HG03565 (cell line): ENCODE measurements at regions not wholly inside any gene's neighbourhood (a gene's known extent, or its start where the extent isn't known, plus 50 kb on each side); places are given as distances from the start of the nearest gene placed in this dataset.
A peak's percentile ranks its signal among the peaks of the same experiment; 100 is the strongest.
"Not testable (repeated sequence)": the region's sequence is repeated elsewhere in the genome, so short reads cannot be mapped to it uniquely, and the experiment has no call there.

Experiments
- ATAC-seq: cut with Tn5 transposase; IDR thresholded peaks from one replicate; pipeline ENCODE4 v1.9.1; 2021; ENCODE audit warnings: mild to moderate bottlenecking, moderate library complexity; ENCODE audit not compliant: unreplicated experiment

DNA sequence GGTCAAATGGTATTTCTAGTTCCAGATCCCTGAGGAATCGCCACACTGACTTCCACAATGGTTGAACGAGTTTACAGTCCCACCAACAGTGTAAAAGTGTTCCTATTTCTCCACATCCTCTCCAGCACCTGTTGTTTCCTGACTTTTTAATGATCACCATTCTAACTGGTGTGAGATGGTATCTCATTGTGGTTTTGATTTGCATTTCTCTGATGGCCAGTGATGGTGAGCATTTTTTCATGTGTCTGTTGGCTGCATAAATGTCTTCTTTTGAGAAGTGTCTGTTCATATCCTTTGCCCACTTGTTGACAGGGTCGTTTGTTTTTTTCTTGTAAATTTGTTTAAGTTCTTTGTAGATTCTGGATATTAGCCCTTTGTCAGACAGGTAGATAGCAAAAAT, 269.9 kb upstream of the NREP start:
- ATAC-seq: not testable (repeated sequence)

- ATAC-seq: peak; percentile 56
Observed at GRCh38 chr5:112025757-112026156, 268.8 kb upstream of the NREP start.

- ATAC-seq: no peak
Observed at GRCh38 chr5:112024769-112025168, 267.8 kb upstream of the NREP start.

DNA sequence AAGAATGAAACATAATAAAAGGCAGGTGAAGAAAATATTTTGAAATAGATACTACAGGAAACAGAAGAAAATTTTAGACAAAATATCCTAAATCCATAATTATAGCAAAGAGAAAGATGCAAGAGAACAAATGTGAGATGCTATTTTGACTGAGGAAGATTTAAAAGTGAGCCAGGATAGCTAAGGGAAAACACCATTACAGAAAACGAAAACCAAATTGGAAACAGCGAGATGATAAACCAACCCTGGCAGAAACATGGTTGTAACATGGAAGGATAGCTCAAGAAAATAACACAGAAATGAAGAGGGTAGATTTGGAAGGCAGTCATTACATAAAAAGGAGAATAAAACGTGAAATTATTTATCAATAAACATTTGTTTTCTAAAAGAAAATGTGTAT, 267.2 kb upstream of the NREP start:
- ATAC-seq: no peak

- ATAC-seq: no peak
Observed at GRCh38 chr5:112023766-112024165, 266.8 kb upstream of the NREP start.

- no peak for ATAC-seq
Observed at GRCh38 chr5:112018846-112019245, 261.9 kb upstream of the NREP start.

DNA sequence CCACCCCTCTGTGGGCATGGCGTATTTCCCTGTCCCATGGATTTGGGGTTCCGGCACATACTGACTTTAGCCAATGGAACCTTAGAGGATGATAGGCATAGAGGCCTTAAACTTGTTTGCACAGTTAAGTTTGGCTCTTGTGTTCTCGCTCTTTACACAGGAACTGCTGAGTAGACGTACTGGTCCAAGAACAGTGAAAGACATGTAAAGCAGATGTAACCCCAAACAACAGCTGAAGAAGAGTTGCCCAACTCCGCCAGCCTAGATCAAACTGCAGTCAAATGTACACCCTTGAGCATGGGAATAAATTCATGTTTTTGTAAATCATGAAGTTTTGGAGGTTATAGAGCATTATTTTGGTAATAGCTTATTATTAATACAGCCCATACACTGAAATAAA, 260.0 kb upstream of the NREP start:
- ATAC-seq: no peak

DNA sequence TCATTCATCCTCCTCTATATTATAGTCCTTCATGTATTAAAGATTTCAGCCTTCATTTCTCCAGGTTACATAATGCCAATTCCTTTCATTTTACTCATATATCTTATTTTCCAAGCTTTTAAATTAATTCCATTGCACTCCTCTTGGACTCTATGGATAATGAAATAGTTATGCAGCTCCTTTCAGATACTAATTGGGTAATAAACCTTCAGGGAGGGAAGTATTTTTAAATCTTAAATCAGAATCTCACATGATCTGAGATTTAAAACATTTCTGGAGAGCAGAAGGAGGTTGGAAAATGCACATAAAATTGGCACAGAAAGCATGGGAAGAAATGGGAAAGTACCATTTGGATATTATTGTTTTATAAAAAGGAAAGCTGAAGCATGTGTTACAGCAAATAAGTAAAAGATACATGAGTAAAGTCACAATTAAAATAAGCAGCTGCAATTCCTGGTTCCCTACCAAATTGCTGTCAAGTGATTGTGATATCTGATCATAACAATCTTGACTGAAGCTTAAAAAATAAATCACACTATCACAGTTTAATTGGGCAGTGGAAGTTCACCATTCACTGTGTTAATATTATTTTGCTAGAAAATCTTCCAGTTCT, 257.9 kb upstream of the NREP start:
- ATAC-seq: no peak

DNA sequence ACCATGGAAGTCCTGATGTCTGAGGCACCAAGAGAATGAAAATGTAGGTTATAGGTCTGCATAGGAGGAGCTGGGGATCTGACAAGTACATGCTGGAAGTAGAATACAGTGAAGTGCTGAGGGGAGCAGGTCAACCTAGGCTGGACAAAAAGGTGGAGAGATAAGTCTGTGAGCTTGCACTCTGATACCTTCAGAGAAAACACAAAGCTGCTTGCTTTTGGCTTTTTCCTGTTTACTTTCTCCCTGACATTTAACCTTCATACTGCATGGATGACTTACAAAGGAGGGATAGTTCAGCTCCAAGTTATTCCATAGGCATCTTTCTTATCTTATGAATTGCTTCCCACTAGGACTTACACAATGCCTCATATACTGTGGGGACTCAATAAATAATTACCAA, 256.7 kb upstream of the NREP start:
- ATAC-seq: no peak

GRCh38 chr5:112012104-112012503, 255.1 kb upstream of the NREP start:
- ATAC-seq: no peak

GRCh38 chr5:112010475-112010874, 253.5 kb upstream of the NREP start:
- ATAC-seq: no peak

- ATAC-seq: no peak
Observed at GRCh38 chr5:112006721-112007120, 249.7 kb upstream of the NREP start.

DNA sequence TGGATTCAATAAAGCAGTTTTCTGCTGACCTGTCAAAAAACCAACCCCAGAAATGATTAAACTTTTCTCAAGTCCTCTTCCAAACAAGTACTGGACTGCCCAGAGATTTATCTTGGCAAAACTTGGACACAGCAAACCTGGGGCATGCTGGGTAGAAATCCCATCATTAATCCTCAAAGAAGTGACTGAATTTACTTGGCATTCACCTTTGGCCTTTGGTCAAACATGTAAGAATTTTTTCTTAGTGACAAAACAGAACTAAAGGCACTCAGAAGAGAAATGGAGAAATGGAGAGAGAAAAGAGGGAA, 248.6 kb upstream of the NREP start:
- no peak for ATAC-seq

GRCh38 chr5:112004867-112005622, 248.1 kb upstream of the NREP start:
- peak; percentile 85 for ATAC-seq

DNA sequence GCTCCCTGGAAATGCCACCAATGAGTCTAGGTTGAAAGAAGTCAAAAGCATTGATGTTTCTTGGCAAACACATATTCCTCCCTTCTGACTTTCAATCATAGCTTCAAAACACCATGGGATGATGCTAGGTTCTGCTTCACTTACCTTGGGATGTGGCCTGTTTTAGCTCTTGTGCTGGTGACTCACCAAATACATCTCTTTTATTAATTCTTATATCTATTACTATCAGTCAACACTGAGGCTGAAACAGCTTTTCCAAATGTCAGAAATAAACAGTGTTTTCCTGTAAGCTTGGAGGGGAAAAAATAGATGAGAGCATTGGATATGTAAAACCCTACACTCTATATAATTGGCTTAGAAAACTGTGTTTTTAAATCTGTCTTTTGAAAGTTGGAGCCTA, 245.4 kb upstream of the NREP start:
- ATAC-seq: no peak

DNA sequence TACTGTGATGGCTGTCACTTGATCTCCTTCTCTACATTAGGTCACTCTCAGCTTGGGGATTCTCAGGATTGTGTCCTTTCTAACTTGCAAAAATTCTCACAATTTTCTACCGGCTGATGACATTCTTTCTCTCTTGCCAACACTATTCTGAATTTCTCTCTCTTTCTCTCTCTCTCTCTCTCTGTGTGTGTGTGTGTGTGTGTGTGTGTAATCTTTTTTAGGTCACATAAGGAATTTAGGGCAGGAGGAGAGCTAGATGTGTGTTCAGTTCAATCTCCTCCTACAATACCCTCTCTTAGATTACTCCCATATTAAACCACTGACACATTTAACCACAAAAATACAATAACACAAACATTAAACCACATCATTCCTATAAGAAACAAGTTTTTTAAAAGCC, 242.3 kb upstream of the NREP start:
- ATAC-seq: no peak

- ATAC-seq: no peak
Observed at GRCh38 chr5:111998871-111999270, 241.9 kb upstream of the NREP start.

DNA sequence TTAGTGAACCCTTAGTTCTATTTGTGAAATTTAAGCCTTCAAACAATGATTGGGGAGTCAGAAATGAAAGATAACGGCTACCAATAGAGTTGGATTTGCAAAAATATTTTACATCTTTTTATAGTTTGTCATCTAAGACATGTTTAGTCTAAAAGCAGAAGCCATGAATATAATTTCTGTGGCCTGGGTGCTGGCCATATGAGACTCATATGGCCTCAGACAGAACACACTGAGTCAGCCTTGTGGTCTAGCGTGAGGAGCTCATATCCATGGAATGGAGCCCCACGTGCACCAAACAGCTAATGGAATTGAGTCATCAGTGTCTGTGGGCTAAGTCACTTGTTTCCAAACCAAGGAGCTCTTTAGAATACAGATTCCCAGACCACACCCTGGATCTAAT, 240.7 kb upstream of the NREP start:
- no peak for ATAC-seq

- ATAC-seq: no peak
Observed at GRCh38 chr5:111997308-111997707, 240.3 kb upstream of the NREP start.

DNA sequence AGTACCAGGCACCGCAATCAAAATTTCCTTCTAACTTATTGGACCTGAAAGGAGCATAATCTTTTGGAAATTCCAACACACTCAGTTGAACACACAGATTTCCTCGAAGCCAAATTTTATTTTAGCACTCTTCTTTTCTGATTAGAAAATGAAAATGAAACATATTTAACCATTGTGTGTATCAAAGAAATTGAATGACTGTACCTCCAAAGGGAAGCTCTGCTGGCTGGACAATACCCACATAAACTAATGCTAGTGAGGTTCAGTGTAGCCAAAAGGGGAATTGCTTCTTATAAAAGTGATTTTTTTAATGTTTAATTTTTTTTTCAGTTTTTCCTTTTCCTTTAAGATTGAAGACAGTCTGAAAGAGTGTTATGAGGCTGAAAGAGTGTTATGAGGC, 239.6 kb upstream of the NREP start:
- no peak for ATAC-seq

DNA sequence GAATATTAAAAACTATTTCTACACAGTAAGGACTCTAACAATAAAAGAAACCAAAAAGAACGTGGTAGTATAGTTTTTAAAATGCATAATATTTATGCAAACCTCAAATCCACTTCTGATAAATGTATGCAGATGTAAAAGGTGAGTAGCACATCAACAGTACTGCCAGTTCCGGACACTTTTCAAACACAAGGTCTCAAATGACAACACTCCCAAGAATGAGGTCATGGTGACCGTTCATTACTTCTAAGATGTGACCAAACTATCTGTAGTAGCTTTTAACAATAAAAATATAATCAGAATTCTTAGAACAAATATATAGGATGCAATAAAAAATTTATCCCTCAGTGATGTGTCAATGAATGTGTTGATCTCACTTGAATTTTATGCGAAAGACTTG, 238.7 kb upstream of the NREP start:
- ATAC-seq: no peak

- no peak for ATAC-seq
Observed at GRCh38 chr5:111993242-111993641, 236.2 kb upstream of the NREP start.

GRCh38 chr5:111984044-111984443, 227.1 kb upstream of the NREP start:
- ATAC-seq: peak; percentile 56
